Neural cell (in vitro differentiated cells): ENCODE measurements at regions not wholly inside any gene's neighbourhood (a gene's known extent, or its start where the extent isn't known, plus 50 kb on each side); places are given as distances from the start of the nearest gene placed in this dataset.

ENCODE experiments used
- H2AFZ ChIP-seq: fragments of 200-600, 300-800 bp; sonication (generic), shearing (Covaris generic); 2 replicates; pipeline ENCODE4 v1.6.0; 2014; ENCODE audit warnings: low read depth, mild to moderate bottlenecking, antibody characterized with exemption, low read length, moderate library complexity
- H3F3A ChIP-seq: fragments of 200-600 bp; shearing (Covaris generic); 2 replicates; pipeline ENCODE4 v1.6.1; 2016; ENCODE audit warnings: mild to moderate bottlenecking, moderate library complexity, mixed read lengths, antibody characterized with exemption, low read length; ENCODE audit not compliant: insufficient read depth, poor library complexity, severe bottlenecking
- H3K27ac ChIP-seq: fragments of 200-600, 300-800 bp; sonication (generic), shearing (Covaris generic); 2 replicates; pipeline ENCODE4 v1.5.1; 2014; ENCODE audit warnings: mild to moderate bottlenecking, low read length, moderate library complexity
- H3K27me3 ChIP-seq: fragments of 300-800, 200-600 bp; sonication (generic), shearing (Covaris generic); 2 replicates; pipeline ENCODE4 v1.6.0; 2014; ENCODE audit warnings: mild to moderate bottlenecking, low read depth, low read length, moderate library complexity; ENCODE audit not compliant: insufficient read depth
- H3K36me3 ChIP-seq: fragments of 300-800, 200-600 bp; sonication (generic), shearing (Covaris generic); 2 replicates; pipeline ENCODE4 v1.5.1; 2014; ENCODE audit warnings: mild to moderate bottlenecking, antibody characterized with exemption, low read length, moderate library complexity; ENCODE audit not compliant: insufficient read depth
- H3K4me2 ChIP-seq: fragments of 300-800, 200-600 bp; sonication (generic), shearing (Covaris generic); 2 replicates; pipeline ENCODE4 v1.6.0; 2014; ENCODE audit warnings: mild to moderate bottlenecking, low read length
- H3K4me3 ChIP-seq: fragments of 300-800, 200-600 bp; sonication (generic), shearing (Covaris generic); 2 replicates; pipeline ENCODE4 v1.5.1; 2014; ENCODE audit warnings: mild to moderate bottlenecking, low read length, moderate library complexity
- H3K79me2 ChIP-seq: fragments of 200-600 bp; shearing (Covaris generic); replicated peaks from 2 replicates; pipeline ENCODE4 v1.6.0; 2014; ENCODE audit warnings: mild to moderate bottlenecking, low read length, moderate library complexity; ENCODE audit not compliant: insufficient read depth
- H3K9ac ChIP-seq: fragments of 300-800, 200-600 bp; sonication (generic), shearing (Covaris generic); 2 replicates; pipeline ENCODE4 v1.6.1; 2016; ENCODE audit warnings: mild to moderate bottlenecking, low read length, mixed read lengths
- H3K9me2 ChIP-seq: fragments of 200-600 bp; shearing (Covaris generic); 2 replicates; pipeline ENCODE4 v1.6.1; 2016; ENCODE audit warnings: mild to moderate bottlenecking, low read length, mixed read lengths; ENCODE audit not compliant: insufficient read depth
- H3K9me3 ChIP-seq: fragments of 200-600, 300-800 bp; sonication (generic), shearing (Covaris generic); 2 replicates; pipeline ENCODE4 v1.6.1; 2016; ENCODE audit warnings: mild to moderate bottlenecking, mixed run types, low read length, moderate library complexity, mixed read lengths
- H4K20me1 ChIP-seq: fragments of 200-600 bp; shearing (Covaris generic); 2 replicates; pipeline ENCODE4 v1.6.1; 2016; ENCODE audit warnings: mild to moderate bottlenecking, mixed run types; ENCODE audit not compliant: insufficient read depth
- CTCF ChIP-seq: fragments of 450-650 bp; IDR thresholded peaks from 2 replicates; pipeline ENCODE4 v1.5.1; 2014; ENCODE audit warnings: antibody characterized with exemption, mild to moderate bottlenecking, moderate library complexity; ENCODE audit not compliant: poor library complexity, severe bottlenecking
- EP300 ChIP-seq: fragments of 450-650 bp; conservative IDR thresholded peaks from 2 replicates; pipeline ENCODE4 v1.6.1; 2014; ENCODE audit warnings: antibody characterized with exemption, mild to moderate bottlenecking, moderate library complexity; ENCODE audit not compliant: poor library complexity, severe bottlenecking
- EZH2 ChIP-seq: fragments of 200-600, 300-800 bp; shearing (Covaris generic), sonication (generic); IDR thresholded peaks from 2 replicates; pipeline ENCODE4 v1.6.1; 2014; ENCODE audit warnings: antibody characterized with exemption, low read length, borderline replicate concordance, mild to moderate bottlenecking; ENCODE audit not compliant: insufficient read depth, poor library complexity, severe bottlenecking
- MXI1 ChIP-seq: fragments of 450-650 bp; conservative IDR thresholded peaks from 2 replicates; pipeline ENCODE4 v1.6.1; 2014; ENCODE audit warnings: antibody characterized with exemption, mild to moderate bottlenecking; ENCODE audit not compliant: poor library complexity, severe bottlenecking
- POLR2AphosphoS5 ChIP-seq: IDR thresholded peaks from 2 replicates; pipeline ENCODE4 v1.6.1; 2012
- RAD21 ChIP-seq: fragments of 450-650 bp; conservative IDR thresholded peaks from 2 replicates; pipeline ENCODE4 v1.6.1; 2014; ENCODE audit warnings: antibody characterized with exemption, mild to moderate bottlenecking, moderate library complexity
- REST ChIP-seq: IDR thresholded peaks from 2 replicates; pipeline ENCODE4 v1.6.1; 2012; ENCODE audit warnings: borderline replicate concordance
- SMC3 ChIP-seq: fragments of 450-650 bp; conservative IDR thresholded peaks from 2 replicates; pipeline ENCODE4 v1.6.1; 2014; ENCODE audit warnings: antibody characterized with exemption, mild to moderate bottlenecking, moderate library complexity; ENCODE audit not compliant: poor library complexity
- TAF1 ChIP-seq: IDR thresholded peaks from 2 replicates; pipeline ENCODE4 v1.6.1; 2012; ENCODE audit warnings: low read depth

DNA sequence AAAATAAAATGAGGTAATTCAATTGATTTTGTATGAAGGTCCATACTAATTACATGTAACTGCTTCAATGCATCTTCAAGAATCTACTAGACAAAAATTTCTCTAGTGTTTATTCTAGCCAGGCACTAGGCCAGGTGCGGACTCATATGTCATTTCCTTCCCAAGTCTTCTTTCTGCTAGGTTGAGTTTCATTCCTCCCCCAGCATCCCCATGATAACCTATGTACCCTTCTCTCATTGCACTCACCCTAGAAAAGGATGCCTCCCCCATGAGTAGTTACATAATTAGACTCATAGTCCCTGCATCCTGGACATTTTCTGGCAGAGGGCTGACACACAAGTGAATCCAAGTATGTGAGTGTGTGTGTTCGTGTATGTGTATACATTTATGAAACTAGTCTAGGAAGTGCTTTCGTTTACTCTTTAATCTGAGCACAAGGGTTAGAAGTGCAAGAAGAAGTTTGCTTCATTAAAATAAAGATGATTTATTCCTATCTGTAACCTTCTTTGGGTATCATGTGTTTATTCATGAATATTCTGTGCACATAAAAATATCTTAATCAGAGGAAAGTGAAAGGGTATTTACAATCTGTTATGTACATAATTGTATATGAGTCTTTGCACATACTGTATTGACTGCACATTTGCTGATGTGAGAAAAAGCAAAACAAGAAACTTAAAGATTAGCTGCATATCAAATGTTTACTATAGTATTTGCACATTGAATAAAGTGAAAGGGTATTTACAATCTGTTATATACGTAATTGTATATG lies 585.6 kb upstream of the ZNF717 start:
- Histone ChIP-seq H3K79me2 (no peaks in the 10 kb centered on the region), H3K27ac (no peak overlapping the region), H2AFZ (no peak overlapping the region), H3K9me2 (no peaks in the 10 kb centered on the region), H3K9me3 (no peaks in the 10 kb centered on the region), H3K36me3 (no peaks in the 10 kb centered on the region), H3K4me3 (no peak overlapping the region), H3K9ac (no peak overlapping the region), H4K20me1 (no peaks in the 10 kb centered on the region), H3K4me2 (no peak overlapping the region), H3F3A (no peaks in the 10 kb centered on the region), H3K27me3 (no peaks in the 10 kb centered on the region)
- TF ChIP-seq MXI1, result no peak
- TF ChIP-seq POLR2AphosphoS5, result no peak
- TF ChIP-seq RAD21, result no peak
- TF ChIP-seq SMC3, result no peak
- TF ChIP-seq REST, result no peak
- no peak for TF ChIP-seq EP300
- no peak for TF ChIP-seq CTCF
- TF ChIP-seq TAF1, result no peak
- no peak for TF ChIP-seq EZH2

- Histone ChIP-seq H3K36me3 (no peaks in the 10 kb centered on the region), H3K4me3 (no peak overlapping the region), H2AFZ (no peak overlapping the region), H3F3A (no peaks in the 10 kb centered on the region), H3K4me2 (no peak overlapping the region), H3K9me2 (no peaks in the 10 kb centered on the region), H3K9me3 (no peaks in the 10 kb centered on the region), H3K9ac (no peak overlapping the region), H3K79me2 (no peaks in the 10 kb centered on the region), H4K20me1 (no peaks in the 10 kb centered on the region), H3K27ac (no peak overlapping the region), H3K27me3 (no peaks in the 10 kb centered on the region)
- no peak for TF ChIP-seq TAF1
- TF ChIP-seq REST, result no peak
- TF ChIP-seq MXI1, result no peak
- no peak for TF ChIP-seq CTCF
- TF ChIP-seq SMC3, result no peak
- TF ChIP-seq POLR2AphosphoS5, result no peak
- no peak for TF ChIP-seq RAD21
- TF ChIP-seq EZH2, result no peak
Observed at GRCh38 chr3:76372497-76372896, 587.1 kb upstream of the ZNF717 start.
